ENCODE measurements at regions not wholly inside any gene's neighbourhood (a gene's known extent, or its start where the extent isn't known, plus 50 kb on each side); places are given as distances from the start of the nearest gene placed in this dataset.

- DNase-seq: no peak
Observed at GRCh38 chr9:12874395-12874794, 99.6 kb downstream of the LURAP1L start.

GRCh38 chr9:12875191-12875590 lies 100.4 kb downstream of the LURAP1L start:
- no peak for DNase-seq

DNA sequence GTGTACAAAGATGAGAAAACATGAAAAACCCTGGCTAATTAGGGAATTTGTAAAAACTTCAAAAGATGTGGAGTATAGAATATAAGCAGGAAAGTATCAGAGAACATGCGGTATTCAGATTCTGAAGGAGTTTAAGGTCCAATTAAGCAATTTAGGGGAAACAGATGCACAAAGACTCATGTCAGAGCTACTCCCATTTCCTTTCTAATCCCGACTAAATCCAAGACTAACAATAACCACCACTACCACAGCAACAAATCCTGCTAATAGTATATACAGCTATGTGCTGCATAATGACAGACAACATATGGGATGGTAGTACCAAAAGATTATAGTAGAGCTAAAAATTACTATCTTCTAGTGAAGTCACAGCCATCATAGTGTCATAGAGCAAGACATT lies 102.1 kb downstream of the LURAP1L start:
- DNase-seq: no peak

- DNase-seq: no peak
Observed at GRCh38 chr9:12878351-12878978, 103.6 kb downstream of the LURAP1L start.

DNA sequence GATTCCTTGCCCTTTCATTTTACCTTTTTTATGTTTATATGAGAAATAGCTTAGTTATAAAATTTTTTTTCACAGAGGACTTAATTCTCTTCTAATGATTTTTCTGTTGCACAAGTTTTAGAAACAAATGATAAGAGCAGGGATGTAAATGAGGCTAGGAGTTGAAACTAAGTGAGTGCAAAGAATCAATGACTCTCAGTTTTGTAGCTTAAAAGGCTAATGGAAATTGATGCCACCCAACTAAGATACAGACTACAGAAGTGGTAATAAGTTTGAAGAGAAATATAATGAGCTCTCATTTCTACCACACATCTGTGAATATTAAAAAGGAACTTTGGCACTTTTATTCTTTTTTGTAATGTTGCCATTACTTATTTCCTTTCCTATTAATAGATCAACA lies 105.1 kb downstream of the LURAP1L start:
- DNase-seq: no peak

- no peak for DNase-seq
Observed at GRCh38 chr9:12880406-12881015, 105.7 kb downstream of the LURAP1L start.

DNA sequence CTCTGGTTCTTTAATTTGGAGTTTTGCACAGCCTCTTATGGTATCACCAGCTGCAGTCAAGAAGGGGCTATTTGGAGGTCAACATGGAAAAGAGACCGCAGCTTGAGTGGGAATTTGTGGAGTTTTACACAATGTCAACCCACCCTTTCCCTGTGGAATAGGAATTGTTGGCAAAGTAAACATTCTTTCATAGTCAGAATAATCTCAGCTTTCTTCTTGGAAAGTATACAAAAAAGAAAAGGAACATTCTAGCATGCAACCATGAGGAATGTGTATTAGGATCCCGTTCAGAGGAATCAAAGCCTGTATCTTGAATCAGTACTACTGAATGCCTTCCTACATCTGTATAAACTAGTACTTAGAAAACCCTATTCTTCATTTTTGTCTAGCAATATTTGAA lies 107.6 kb downstream of the LURAP1L start:
- no peak for DNase-seq

DNA sequence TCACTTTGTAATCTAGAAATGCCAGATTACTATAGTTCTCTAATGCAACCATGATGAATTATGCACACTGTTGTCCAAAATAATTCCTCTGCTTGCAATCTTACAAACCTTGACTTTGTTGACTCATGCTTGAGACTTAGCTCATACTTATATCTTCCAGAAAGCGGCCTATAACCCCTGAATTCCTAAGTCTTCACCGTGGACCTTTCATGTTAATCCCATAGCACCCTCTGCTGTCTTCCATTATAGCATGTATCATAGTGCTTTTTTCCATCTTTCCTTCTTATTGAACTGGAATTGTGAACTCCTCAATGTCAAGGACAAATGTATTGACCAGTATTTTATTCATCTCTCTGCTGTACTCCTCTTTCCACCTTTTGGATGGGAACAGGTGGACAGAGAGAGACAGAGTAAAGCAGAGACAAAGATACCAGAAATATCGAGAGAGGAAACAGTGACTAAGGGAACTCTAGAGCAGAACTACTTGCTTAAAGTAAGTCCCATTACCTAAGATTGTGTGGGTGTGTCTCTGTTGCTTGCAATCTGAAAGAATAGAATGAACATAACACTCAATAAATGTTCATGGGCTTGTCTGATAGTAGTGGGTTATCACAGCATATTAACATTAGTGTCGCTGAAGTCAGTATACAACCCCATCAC lies 110.0 kb downstream of the LURAP1L start:
- no peak for DNase-seq

GRCh38 chr9:12889402-12890106 lies 114.7 kb downstream of the LURAP1L start:
- DNase-seq: no peak

DNA sequence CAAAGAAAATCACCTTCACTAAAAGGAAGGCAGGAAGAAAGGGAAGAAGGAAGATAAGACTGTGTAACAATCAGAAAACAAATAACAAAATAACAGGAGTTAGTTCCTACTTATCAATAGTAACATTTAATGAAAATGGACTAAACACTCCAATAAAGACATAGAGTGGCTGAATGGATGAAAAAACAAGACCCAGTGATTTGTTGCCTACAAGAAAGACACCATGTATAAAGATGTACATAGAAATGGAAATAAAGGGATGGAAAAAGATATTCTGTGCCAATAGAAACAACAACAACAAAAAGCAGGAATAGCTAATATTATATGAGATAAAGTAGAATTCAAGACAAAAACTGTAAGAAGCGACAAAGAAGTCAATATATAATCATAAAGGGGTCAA lies 116.8 kb downstream of the LURAP1L start:
- DNase-seq: no peak

GRCh38 chr9:12903316-12903715 lies 128.5 kb downstream of the LURAP1L start:
- DNase-seq: no peak

DNA sequence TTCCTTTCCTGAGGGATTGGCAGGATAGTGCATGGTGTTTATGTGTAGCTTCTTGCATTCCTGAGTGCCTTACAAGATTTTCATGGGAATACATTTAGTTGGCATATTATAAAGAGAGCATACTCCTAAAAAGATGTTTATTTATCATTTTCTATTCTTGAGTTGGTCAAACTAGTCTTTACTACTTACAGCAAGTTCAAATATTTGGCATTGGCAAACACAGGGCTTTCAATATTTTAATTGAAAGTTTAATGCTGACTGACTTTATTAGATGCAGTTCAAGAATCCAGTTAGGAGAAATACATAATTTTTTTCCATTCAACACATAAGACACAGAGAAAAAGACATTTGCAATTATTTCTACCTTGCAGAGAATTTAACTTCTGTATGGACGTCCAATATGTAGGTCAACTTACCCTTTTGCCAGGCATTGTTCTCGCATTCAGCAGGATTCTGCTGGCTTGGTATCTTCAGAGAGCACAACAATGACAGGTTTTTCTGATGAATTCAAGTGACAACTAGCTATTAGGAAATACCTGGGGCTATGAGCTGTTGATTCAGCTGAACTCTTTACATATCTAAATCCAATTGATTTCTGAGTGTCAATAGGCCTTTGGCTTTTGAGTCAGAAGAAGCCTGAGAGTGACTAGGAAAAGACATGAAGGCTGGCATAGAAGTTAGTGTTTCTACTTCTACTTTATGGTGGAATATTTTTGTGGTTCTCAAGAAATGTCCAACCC lies 129.6 kb downstream of the LURAP1L start:
- no peak for DNase-seq

DNA sequence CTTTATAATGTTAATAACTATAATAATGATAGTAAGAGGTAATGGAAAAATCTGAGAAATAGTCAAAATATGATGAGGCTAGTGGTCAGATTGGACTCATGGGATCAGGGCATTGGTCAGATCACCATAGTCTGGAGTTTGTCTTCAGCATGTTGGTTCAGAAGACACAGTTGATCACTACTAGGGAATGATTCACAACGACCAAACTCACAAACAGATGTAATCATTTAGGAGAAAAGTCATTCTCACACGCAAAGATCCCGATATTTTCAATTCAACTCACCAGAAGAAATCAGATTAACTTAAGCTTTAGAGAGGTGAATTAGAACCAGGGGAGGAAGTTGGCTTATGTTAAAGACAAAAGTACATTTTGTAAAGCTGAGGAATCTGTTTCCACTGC lies 131.8 kb downstream of the LURAP1L start:
- DNase-seq: no peak

- DNase-seq: no peak
Observed at GRCh38 chr9:12908895-12909294, 134.1 kb downstream of the LURAP1L start.

DNA sequence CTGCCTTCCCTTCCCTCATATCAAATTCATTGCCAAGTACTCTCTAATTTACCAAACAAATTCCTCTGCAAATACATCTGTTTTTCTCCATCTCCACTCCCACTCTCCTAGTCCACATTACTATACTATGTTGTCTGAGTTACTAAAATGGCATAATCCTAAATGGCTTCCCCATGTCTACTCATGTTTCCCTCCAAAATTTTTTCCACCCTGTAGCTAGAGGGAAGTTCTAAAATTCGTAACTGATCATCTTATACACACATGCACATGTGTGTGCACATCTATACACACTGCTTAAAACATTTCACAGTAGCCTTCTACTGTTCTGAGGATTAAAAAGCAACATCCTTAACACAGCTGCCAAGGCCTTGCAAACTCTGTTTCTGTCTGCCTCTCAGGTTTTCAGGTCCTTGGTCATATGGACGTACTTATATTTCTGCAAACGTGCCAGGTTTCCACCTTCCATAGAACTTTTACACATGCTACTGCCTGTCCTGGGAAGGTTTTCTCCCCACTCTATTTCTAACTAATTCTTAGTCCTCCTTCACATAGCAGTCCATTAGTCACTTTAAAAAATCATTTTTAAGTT lies 140.6 kb downstream of the LURAP1L start:
- DNase-seq: no peak

DNA sequence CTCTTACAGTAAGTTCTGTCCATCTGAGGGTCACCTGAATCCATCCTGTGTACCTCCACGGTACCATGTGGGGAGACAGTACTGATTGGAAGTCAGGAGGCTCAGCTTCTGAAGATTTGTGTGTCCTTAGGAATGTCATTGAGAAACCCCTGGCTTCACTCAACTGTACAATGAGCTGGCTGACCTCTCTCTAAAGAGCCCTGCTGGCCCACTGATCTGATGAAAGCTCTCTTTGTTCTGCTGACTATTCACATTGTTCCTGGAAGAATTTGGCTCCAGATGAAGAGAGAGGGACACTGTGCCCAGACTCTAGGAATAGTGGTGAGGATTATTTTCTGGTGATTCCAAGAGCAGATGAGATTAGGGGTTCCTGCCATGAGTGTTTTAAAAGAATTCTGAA lies 141.2 kb downstream of the LURAP1L start:
- DNase-seq: no peak

DNA sequence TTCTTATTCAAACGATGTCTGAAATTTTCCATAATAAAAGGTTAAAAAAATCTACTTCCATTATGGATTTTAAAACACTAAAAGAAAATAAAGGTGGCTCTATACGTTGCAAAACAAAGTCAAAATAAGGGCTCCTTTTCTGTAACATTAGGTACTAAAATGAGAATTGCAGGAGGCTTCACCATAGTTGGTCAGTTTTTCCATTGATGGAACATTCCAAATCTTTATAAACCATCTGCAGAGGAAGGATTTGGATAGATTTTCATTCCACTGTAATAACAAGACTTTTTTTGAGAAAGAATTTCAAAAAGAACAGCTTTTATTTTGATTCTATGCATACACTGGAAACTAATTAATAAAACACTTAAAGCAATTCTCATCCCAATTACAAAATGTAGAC lies 145.6 kb downstream of the LURAP1L start:
- no peak for DNase-seq

DNA sequence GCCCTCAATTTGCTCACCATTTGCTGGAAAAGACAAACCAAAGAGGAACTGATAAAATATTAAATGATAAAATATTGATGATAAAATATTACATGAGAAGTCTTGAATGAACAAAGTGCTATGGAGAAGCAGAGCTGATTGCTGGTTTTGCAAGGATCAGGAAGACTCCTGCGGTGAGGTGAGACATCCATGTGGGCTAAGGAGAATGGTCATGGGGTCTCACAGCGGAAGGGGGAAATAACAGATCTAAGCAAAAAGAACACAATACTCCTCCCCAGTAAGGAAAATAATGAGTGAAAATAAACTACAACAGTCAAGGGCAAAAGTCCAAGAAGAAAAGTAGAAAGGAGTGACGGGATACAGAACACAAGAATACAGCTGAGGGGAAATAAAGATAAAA lies 146.8 kb downstream of the LURAP1L start:
- no peak for DNase-seq

- DNase-seq: no peak
Observed at GRCh38 chr9:12922224-12922866, 147.5 kb downstream of the LURAP1L start.

GRCh38 chr9:12923468-12924009 lies 148.7 kb downstream of the LURAP1L start:
- DNase-seq: no peak

GRCh38 chr9:12930906-12931305 lies 156.1 kb downstream of the LURAP1L start:
- no peak for DNase-seq

GRCh38 chr9:12933957-12934356 lies 159.1 kb downstream of the LURAP1L start:
- DNase-seq: no peak

All from GDM1 (cell line).